ENCODE measurements at regions not wholly inside any gene's neighbourhood (a gene's known extent, or its start where the extent isn't known, plus 50 kb on each side); places are given as distances from the start of the nearest gene placed in this dataset.

DNA sequence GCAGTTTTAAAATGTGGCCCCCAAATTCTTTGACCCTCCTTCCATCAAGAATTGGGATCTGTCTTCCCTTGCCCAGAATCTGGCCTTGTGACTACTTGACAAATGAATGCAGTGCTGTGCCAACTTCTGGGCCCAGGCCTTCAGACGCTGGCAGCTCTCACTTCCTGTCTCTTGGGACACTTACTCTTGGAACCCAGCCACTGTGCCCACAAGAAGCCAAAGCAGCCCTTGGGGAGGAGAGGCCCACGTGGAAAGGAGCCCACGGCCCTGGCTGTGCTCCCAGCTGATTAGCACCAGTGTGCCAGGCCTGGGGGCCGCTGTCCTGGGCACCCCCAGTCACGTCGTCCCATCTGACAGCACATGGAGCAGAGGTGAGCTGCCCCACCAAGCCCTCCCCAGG, 56.6 kb downstream of the RPL37A start:
- TF ChIP-seq, protein P1, sequence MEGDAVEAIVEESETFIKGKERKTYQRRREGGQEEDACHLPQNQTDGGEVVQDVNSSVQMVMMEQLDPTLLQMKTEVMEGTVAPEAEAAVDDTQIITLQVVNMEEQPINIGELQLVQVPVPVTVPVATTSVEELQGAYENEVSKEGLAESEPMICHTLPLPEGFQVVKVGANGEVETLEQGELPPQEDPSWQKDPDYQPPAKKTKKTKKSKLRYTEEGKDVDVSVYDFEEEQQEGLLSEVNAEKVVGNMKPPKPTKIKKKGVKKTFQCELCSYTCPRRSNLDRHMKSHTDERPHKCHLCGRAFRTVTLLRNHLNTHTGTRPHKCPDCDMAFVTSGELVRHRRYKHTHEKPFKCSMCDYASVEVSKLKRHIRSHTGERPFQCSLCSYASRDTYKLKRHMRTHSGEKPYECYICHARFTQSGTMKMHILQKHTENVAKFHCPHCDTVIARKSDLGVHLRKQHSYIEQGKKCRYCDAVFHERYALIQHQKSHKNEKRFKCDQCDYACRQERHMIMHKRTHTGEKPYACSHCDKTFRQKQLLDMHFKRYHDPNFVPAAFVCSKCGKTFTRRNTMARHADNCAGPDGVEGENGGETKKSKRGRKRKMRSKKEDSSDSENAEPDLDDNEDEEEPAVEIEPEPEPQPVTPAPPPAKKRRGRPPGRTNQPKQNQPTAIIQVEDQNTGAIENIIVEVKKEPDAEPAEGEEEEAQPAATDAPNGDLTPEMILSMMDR (conservative IDR thresholded peaks at IDR 0.05; ENCODE audit: low read depth in 2 of 2): no peak
- TF ChIP-seq JUNB (IDR thresholded peaks at IDR 0.05; ENCODE audit: unreplicated experiment) (no peak), EZH2phosphoT487 (IDR thresholded peaks at IDR 0.05; ENCODE audit: unreplicated experiment) (no peak), EZH2 (IDR thresholded peaks at IDR 0.05; ENCODE audit: low read depth, unreplicated experiment) (no peak), POLR2AphosphoS5 (IDR thresholded peaks at IDR 0.05; ENCODE audit: low read depth) (no peak)
- TF ChIP-seq, protein P2, sequence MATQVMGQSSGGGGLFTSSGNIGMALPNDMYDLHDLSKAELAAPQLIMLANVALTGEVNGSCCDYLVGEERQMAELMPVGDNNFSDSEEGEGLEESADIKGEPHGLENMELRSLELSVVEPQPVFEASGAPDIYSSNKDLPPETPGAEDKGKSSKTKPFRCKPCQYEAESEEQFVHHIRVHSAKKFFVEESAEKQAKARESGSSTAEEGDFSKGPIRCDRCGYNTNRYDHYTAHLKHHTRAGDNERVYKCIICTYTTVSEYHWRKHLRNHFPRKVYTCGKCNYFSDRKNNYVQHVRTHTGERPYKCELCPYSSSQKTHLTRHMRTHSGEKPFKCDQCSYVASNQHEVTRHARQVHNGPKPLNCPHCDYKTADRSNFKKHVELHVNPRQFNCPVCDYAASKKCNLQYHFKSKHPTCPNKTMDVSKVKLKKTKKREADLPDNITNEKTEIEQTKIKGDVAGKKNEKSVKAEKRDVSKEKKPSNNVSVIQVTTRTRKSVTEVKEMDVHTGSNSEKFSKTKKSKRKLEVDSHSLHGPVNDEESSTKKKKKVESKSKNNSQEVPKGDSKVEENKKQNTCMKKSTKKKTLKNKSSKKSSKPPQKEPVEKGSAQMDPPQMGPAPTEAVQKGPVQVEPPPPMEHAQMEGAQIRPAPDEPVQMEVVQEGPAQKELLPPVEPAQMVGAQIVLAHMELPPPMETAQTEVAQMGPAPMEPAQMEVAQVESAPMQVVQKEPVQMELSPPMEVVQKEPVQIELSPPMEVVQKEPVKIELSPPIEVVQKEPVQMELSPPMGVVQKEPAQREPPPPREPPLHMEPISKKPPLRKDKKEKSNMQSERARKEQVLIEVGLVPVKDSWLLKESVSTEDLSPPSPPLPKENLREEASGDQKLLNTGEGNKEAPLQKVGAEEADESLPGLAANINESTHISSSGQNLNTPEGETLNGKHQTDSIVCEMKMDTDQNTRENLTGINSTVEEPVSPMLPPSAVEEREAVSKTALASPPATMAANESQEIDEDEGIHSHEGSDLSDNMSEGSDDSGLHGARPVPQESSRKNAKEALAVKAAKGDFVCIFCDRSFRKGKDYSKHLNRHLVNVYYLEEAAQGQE (IDR thresholded peaks at IDR 0.05; ENCODE audit: unreplicated experiment): no peak
